ENCODE measurements at regions not wholly inside any gene's neighbourhood (a gene's known extent, or its start where the extent isn't known, plus 50 kb on each side); places are given as distances from the start of the nearest gene placed in this dataset.

DNA sequence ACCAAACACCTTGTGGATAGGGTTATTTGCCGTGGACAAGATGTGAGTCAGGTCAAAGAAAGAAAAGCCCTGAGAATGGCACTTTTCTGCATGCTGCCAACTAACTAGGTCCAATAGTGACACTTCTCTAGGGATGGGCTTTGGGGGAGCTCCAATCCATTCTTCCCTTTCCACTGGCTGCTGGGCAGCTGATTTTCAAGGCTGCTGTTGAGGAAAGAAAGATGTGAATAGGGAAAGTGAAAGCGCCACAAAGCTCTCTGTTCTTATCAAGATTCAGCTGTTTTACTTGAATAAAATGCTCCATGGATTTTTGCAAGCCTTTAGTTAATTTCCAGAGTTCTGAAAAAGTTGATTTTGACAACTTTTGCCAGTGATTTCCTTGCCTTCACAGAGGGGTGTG, 244.2 kb upstream of the F9 start:
- TF ChIP-seq, protein P1, sequence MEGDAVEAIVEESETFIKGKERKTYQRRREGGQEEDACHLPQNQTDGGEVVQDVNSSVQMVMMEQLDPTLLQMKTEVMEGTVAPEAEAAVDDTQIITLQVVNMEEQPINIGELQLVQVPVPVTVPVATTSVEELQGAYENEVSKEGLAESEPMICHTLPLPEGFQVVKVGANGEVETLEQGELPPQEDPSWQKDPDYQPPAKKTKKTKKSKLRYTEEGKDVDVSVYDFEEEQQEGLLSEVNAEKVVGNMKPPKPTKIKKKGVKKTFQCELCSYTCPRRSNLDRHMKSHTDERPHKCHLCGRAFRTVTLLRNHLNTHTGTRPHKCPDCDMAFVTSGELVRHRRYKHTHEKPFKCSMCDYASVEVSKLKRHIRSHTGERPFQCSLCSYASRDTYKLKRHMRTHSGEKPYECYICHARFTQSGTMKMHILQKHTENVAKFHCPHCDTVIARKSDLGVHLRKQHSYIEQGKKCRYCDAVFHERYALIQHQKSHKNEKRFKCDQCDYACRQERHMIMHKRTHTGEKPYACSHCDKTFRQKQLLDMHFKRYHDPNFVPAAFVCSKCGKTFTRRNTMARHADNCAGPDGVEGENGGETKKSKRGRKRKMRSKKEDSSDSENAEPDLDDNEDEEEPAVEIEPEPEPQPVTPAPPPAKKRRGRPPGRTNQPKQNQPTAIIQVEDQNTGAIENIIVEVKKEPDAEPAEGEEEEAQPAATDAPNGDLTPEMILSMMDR (IDR thresholded peaks at IDR 0.05): no peak
- no peak for TF ChIP-seq POLR2AphosphoS5 (IDR thresholded peaks at IDR 0.05)

Data from breast epithelium (tissue), 3 donors.